GM12892 (cell line): ENCODE measurements at regions not wholly inside any gene's neighbourhood (a gene's known extent, or its start where the extent isn't known, plus 50 kb on each side); places are given as distances from the start of the nearest gene placed in this dataset.

ENCODE experiments used
- POLR2A ChIP-seq: IDR thresholded peaks from 2 replicates; pipeline ENCODE4 v1.6.1; 2011; ENCODE audit warnings: low read depth, low read length, control low read depth
- POLR2AphosphoS5 ChIP-seq: IDR thresholded peaks from 2 replicates; pipeline ENCODE4 v1.6.1; 2011; ENCODE audit warnings: low read depth, low read length, control low read depth

- TF ChIP-seq POLR2A, result no peak
- no peak for TF ChIP-seq POLR2AphosphoS5
Observed at GRCh38 chr15:69624816-69625215, 172.2 kb downstream of the RPLP1 start.
